ENCODE measurements at regions not wholly inside any gene's neighbourhood (a gene's known extent, or its start where the extent isn't known, plus 50 kb on each side); places are given as distances from the start of the nearest gene placed in this dataset.

- no peak for TF ChIP-seq CTCF (IDR thresholded peaks at IDR 0.05; ENCODE audit: insufficient read depth, low read depth, low read length)
- TF ChIP-seq EZH2 (IDR thresholded peaks at IDR 0.05; ENCODE audit: insufficient read depth, low read length), result no peak
Measured at GRCh38 chr7:67655168-67655567, 658.5 kb downstream of the TYW1 start.

Measured in astrocyte (in vitro differentiated cells and primary cell).